ENCODE measurements at regions not wholly inside any gene's neighbourhood (a gene's known extent, or its start where the extent isn't known, plus 50 kb on each side); places are given as distances from the start of the nearest gene placed in this dataset.

GRCh38 chr4:75412746-75413145 is 101.5 kb downstream of the RCHY1 start:
- TF ChIP-seq POLR2A (IDR thresholded peaks at IDR 0.05) (no peak), CTCF (IDR thresholded peaks at IDR 0.05) (no peak), EP300 (IDR thresholded peaks at IDR 0.05) (no peak), POLR2AphosphoS5 (IDR thresholded peaks at IDR 0.05) (no peak)

Measured in stomach (tissue), 4 donors.